HUDEP-2 (cell line): ENCODE measurements at regions not wholly inside any gene's neighbourhood (a gene's known extent, or its start where the extent isn't known, plus 50 kb on each side); places are given as distances from the start of the nearest gene placed in this dataset.
"Not testable (repeated sequence)": the region's sequence is repeated elsewhere in the genome, so short reads cannot be mapped to it uniquely, and the experiment has no call there.

Experiments
- DNase-seq, 76 experiments: peaks; one replicate each; lab custom pipeline; 2025; ENCODE audit not compliant: unreplicated experiment in 76 of 76; lab: John Stamatoyannopoulos, UW

DNA sequence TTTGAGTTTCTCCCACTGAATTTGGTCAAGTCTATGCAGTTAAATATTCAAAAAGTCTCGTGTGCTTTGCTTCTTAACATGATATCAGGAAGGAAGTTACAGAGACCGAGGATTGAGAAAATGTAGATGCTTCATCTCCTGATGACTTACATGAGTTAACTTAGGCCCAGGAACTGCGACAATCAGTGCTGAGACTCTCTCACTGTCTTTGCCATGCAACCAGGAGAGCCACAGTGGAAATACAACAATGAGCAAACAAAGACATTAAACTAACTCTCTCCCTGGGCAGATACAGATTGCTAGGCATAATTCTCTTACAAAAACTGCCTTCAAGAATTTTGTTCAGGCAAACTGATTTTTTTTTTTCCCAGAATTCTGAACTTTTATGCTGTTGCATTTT lies 440.6 kb upstream of the EPHA7 start:
- no peak for DNase-seq

DNA sequence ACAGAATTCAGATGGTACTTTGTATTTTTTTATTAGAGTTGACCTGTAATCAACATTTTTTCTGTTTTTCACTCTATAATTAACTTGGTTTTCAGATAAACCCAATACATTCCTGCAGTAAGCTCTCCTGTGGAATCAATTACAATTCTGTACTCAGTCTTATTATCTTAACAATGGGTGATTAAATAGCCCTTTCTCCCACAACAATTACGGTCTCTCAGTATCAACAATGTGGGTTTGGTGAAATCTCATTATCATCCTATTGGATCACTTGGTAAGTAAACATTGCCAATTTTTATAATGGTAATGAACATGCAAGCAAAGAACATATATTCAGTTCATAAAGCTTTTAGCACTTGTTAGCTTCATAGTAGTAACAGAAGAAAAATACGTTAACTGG lies 438.9 kb upstream of the EPHA7 start:
- no peak for DNase-seq

DNA sequence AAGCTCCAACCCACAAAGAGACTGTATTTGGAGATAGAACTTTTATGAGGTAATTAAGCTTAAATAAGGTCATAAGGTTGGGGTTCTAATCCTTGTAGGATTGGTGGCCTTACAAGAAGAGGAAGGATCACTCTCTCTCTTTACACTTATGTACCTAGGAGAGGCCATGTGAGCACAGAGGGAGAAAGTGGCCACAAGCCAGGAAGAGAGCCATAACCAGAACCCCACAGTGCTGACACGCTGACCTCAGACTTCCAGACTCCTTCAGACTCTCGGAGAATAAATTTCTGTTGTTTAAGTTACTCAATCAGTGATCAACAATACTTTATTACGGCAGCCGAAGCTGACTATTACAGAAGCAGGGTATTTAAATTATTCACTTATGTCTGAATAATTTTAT lies 430.5 kb upstream of the EPHA7 start:
- no peak for DNase-seq

DNA sequence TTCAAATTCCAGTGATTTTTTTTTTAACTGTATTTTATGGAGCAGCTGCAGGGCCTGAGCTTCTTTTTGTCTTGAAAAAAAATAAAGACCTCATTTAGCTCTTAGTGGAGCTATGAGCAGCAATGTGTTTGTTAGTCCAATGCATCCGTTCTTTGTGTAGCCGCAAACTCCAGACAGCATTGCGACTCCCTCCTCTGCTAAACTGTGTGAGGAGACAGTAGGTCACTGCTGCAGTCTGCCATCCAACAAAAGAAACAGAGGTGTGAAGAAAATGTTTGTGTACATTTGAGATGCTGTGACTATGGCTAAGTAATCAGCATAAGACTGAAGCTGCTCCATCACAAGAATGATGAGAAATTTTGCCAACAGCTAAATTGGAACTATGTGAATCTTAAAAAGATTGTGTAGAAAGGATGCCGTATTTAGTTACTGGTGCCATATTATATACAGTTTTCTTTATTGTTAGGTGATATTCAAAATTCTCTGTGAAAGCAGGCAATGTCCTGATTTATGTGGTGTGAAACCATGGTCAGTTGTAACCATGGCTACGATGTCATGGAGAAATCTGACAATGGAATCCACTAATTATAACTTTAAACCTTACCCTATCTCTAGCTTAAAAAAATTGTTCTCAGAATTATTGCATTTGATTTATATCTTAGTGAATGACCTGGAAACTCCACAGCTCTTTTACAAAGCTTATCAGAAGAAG lies 428.8 kb upstream of the EPHA7 start:
- no peak for DNase-seq

DNA sequence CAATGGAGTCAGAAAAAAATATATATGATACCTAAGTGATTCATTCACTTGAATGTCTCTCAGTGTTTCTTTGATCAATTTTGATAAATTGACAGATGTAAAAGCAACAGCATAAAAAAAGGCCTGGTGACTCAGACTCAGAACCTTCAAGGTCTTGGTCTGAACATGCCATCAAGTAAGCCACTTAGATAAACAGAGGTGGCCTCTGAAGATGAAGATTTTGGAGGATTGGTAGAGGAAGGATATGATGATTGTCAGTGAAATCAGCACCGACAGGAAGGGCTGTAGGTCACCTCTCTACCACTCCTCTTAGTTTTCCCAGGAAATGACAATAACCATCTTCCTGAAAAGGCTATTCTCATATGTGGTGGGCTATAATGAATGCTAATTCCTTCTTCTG lies 422.8 kb upstream of the EPHA7 start:
- DNase-seq, result no peak

DNA sequence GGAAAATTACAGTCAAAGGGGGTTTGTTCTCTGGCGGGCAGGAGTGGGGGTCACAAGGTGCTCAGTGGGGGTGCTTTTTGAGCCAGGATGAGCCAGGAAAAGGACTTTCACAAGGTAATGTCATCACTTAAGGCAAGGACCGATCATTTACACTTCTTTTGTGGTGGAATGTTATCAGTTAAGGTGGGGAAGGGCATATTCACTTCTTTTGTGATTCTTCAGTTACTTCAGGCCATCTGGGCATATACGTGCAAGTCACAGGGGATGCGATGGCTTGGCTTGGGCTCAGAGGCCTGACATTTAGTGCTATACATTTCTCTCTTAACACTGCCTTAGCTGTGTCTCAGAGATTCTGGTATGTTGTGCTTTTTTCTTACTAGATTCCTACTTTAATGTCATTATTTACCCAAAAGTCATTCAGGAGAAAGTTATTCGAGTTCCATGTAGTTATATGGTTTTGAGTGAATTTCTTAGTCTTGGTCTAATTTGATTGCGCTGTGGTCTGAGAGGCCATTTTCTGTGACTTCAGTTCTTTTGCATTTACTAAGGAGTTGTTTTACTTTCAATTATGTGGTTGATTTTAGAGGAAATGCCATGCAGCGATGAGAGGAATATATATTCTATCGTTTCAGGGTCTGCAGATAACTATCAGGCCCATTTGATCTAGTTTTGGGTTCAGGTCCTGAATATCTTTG lies 416.2 kb upstream of the EPHA7 start:
- not testable (repeated sequence) for DNase-seq

DNA sequence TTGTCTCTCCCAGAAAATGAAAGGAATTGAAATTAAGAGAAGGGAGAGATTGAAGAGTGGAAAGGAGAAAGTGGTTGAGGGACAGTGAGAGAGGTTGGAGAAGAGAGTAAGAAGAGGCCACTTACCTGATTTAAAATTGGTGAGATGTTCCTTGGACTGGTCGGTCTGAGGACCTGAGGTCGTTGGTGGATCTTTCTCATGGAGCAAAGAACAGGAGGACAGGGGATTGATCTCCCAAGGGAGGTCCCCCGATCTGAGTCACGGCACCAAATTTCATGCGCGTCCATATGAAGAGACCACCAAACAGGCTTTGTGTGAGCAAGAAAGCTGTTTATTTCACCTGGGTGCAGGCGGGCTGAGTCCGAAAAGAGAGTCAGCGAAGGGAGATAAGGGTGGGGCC lies 415.7 kb upstream of the EPHA7 start:
- not testable (repeated sequence) for DNase-seq

DNA sequence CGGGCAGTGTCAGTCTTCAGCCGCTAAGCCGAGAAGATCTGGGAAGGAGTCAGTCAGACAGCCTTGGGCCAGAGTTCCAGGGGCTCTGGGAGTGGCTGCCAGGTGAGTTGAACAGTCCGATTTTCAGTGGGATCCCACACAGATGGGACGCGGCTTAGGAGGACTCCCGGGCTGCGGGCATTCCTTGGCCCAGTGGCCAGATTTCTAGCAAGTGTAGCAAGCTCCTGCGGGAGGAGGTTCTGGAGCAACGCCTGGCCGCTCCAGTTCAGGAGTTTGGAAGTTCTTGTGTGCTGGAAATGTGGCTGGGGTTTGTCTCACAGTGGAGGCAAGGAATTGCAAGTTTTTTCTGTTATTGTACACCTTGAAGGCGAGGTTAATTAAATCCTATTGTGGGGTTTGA lies 414.0 kb upstream of the EPHA7 start:
- not testable (repeated sequence) for DNase-seq

DNA sequence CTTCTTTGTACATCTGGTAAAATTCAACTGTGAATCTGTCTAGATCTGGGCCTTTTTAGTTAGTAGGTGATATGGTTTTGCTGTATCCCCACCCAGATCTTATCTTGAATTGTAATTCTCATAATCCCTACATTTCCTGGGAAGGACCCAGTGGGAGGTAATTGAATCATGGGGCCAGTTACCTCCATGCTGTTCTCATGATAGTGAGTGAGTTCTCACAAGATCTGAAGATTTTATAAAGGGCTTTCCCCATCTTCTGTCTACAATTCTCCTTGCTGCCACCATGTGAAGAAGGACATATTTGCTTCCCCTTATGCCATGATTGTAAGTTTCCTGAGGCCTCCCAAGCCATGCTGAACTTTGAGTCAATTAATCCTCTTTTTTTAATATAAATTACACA lies 410.4 kb upstream of the EPHA7 start:
- not testable (repeated sequence) for DNase-seq

DNA sequence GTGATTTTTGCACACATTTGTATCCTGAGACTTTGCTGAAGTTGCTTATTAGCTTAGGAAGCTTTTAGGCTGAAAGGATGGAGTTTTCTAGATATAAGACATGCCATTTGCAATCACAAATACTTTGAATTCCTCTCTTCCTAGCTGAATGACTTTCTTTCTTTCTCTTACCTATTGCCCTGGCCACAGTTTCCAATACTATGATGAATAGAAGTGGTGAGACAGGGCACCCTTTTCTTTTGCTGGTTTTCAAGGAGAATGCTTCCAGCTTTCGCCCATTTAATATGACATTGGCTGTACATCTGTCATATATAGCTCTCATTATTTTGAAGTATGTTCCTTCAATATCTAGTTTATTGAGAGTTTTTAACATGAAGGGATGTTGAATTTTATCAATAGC lies 409.6 kb upstream of the EPHA7 start:
- no peak for DNase-seq

DNA sequence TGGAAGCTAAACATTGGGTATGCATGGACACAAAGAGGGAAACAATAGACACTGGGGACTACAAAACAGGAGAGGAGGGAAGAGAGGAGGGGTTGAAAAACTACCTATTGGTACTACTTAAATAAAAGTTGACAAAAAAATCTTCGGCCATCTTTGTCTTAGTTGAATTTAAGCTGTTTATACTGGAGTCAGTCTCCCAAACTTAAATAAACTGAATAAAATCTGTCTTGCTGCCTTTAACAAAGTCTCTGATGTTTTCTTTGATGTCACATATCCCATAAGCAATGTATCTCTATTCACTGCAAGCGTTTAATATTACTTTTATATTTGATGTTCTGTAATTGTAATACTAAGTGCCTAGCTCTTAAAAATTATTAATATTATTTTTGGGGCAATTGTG lies 409.2 kb upstream of the EPHA7 start:
- DNase-seq, result no peak

DNA sequence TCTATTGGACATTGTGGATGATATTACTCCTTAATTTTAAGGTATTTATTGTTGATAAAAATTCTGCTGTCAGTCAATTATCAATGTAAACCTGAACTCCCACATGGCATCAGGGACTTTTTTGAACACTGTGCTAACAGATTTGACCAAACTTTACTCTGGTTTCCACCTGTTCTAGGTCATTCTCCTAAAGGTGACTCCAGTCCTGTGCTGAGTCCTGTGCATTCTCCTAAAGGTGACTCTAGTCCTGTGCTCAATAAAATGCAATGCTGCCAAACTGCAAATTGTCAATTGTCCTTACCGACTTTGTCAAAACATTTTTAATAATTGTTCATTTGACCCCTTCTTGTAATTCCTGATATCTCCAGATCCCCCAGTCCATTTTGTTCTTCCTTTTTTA lies 408.4 kb upstream of the EPHA7 start:
- DNase-seq, result no peak

DNA sequence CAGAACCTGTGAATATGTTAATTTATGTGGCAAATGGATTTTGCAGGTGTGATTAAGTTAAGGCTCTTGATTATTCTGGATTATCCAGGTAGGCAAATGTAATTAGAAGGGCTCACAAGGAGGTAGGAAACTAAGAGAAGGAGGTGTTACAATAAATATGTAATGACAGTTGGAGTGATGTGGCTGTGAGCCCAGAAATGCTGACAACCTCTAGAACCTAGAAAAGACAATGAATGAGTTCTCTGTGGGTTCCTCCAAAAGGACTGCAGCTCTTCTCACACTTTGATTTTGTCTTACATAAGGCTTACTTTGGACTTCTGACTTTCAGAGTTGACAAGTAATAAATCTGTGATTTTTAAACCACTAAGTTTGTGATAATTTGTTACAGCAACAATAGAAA lies 406.6 kb upstream of the EPHA7 start:
- DNase-seq, result no peak

DNA sequence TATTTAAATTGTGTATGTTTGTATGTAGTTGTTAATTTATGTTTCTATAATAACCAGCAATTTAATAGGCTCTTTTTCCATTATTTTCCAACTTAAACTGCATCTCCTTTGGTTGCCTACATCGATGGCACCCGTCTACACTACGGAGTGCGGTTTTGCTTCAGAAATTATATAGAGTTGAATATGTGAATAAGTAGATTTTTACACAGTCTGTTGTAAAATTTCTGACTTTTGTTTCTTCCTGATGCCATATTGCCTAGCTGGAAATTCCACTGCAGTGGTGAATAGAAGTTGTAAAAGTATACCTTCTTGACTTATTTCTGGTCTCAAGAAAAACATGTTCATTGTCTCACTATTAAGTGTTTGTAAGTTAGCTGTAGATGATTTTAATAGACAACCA lies 404.1 kb upstream of the EPHA7 start:
- DNase-seq, result no peak

DNA sequence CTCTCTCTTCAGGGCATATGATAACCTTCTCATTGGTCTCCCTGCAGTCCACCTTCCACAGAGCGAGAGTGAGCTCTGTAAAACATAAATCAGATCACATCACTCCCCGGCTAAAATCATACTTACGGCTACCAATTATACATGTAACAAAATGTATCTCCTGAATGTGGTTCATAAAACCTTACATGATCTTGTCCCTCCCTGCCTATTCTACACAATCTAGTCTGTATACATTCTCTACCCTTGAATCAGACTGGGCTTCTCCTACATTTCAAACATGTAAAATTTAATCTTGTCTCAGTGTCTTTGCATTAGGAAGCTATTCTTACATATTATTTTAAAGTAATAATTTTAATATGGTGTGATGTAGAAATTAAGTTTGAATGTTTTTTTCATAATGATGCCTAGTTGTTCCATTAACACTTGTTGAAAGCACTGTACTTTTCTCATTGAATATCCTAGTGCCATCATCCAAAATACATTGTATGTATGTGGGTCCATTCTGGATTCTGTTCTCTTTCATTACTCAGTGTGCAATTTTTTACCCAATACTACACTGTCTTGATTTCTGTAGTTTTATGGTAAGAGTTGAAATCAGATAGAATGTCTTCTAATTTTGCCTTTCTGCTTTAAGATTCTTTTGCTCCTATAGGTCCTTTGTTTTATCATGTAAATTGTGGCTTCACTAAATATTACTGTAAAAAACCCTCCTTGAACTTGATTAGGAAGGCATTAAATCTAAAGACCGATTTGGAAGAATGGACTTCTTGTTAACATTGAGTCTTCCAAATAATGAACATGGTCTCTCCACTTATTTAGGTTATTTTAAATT lies 403.3 kb upstream of the EPHA7 start:
- no peak for DNase-seq

DNA sequence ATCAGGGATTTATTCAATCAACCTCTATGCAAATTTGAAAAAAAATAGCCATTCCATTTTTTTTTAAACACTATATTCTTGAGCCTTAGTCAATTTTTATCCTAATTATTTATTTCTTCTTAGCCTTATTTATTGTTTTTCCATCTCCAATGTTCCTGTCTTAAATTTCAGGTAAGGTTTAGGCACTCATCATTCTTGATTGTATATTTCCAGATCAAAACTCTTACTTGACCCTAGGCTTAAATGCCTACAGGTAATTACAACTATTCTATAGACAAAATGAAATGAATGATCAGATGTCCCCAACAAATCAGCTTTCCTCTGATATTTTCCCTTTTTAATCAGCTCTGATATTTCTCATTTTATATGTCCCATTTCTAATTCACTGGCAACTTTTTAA lies 402.6 kb upstream of the EPHA7 start:
- DNase-seq, result no peak

DNA sequence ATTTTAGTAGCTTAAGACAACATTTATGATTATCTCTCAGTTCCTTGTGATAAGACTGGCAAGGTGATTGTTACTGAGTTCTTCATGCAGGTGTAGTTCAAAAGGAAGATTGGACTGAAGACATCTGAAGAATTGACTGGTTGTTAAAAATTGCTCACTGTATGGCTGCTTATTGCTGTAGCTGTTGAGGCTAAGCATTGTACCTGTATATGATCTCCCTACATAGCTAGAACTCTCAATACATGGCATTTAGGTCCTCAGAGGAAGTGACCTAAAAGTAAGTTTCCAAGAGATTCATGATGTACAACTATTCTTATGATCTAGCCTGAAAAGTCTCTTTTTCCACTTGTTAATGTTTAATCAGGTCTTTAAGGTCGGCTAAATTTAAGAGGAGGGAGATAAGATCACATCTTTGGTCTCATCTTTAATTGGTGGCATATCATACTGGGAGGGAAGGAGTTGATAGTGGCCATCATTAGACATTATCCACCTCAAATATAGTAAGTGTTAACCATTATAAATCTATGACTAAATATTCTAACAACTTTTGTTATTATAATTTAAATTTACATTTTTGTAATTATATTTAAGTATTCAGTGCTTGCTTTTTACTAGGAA lies 401.2 kb upstream of the EPHA7 start:
- no peak for DNase-seq

DNA sequence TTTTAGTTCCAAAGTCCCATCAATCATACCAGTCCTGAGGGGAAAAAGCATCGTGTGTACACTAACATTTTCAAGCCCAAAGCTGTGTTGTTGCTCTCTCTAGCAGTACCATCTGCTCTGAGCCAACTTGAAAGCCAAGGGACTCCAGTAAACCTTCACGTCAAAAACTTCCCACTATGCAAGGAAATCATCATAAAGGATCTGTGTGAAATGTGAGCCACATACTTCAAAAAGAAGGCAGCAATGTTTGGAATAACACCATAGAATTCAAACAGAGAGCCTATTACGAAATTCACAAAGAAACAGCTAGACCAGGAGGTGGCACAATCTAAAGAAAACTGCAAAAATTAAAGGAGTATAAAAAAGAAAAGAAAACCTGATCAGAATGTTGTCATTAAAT lies 399.8 kb upstream of the EPHA7 start:
- no peak for DNase-seq

DNA sequence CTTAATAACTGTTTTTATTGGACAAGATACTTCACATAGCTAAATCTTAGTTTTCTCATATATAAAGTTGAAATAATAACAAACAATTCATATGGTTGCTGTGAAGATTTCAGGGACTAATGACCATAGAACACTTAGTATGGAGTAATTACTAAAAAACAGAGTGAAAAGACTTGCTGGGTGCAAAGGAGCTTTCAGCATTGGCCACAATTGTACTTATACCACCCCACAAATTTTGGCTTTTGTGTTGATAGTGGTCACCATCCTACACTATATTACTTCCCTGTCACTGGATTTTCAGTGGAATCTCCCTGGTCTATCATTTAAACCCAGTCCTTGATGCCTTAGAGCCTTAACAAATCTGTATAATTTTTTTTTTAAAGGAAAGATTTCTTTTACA lies 398.6 kb upstream of the EPHA7 start:
- no peak for DNase-seq

DNA sequence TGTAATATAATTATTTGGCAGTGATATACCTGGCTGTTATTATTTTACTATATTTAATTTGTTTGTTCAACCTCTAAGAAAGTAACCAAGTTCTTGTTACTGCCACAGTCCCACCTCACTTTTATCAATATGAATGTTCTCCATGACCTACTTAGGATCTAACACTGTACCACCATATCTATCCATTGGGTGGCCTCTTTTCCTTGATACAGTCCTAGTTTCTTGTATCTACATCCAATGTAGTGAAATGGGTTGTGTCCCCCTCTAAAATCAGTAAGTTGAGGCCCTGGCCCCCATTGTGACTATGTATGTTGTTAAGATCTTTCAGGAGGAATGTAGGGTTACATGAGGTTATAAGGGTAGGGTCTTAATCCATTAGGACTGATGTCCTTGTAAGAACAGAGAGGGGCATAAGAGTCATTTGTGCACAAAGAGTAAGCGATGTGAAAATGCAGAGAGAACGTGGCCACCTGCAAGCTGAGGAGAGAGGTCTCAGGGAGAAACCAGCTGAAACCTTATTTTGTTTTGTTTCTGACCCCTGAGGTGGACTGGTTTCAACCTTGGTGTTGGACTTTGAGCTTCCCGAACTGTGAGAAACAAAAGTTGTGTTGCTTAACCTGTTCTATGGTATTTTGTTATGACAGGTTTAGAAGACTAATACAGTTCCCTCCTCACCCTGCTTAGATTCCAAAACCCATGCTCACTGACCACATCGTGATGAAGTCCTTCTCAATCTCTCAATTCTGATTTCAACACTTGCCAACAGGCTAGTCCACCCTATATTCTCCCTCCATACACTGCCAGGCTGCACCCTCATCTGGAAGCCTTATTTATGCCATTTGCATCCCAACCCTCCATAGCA lies 387.3 kb upstream of the EPHA7 start:
- no peak for DNase-seq
